GM12864 (cell line): ENCODE measurements at regions not wholly inside any gene's neighbourhood (a gene's known extent, or its start where the extent isn't known, plus 50 kb on each side); places are given as distances from the start of the nearest gene placed in this dataset.
"Not testable (repeated sequence)": the region's sequence is repeated elsewhere in the genome, so short reads cannot be mapped to it uniquely, and the experiment has no call there.

Source experiments
- DNase-seq: peaks from one replicate; pipeline ENCODE4 v3.0.0-alpha.2; 2011; ENCODE audit warnings: low read depth
- H3K4me3 ChIP-seq: 2 replicates; pipeline ENCODE4 v1.5.1; 2011; ENCODE audit warnings: mild to moderate bottlenecking, low read depth, low read length, control low read depth
- TF ChIP-seq, protein P1 (sequence below): IDR thresholded peaks from 2 replicates; pipeline ENCODE4 v1.5.1; 2011; ENCODE audit warnings: low read depth, mild to moderate bottlenecking, moderate library complexity, low read length, control low read depth, inconsistent platforms; ENCODE audit errors: missing control alignments

- H3K4me3 ChIP-seq: no peak overlapping the region
- DNase-seq: no peak
- TF ChIP-seq, protein P1, sequence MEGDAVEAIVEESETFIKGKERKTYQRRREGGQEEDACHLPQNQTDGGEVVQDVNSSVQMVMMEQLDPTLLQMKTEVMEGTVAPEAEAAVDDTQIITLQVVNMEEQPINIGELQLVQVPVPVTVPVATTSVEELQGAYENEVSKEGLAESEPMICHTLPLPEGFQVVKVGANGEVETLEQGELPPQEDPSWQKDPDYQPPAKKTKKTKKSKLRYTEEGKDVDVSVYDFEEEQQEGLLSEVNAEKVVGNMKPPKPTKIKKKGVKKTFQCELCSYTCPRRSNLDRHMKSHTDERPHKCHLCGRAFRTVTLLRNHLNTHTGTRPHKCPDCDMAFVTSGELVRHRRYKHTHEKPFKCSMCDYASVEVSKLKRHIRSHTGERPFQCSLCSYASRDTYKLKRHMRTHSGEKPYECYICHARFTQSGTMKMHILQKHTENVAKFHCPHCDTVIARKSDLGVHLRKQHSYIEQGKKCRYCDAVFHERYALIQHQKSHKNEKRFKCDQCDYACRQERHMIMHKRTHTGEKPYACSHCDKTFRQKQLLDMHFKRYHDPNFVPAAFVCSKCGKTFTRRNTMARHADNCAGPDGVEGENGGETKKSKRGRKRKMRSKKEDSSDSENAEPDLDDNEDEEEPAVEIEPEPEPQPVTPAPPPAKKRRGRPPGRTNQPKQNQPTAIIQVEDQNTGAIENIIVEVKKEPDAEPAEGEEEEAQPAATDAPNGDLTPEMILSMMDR: no peak
Measured at GRCh38 chr7:69439636-69440325, 158.5 kb upstream of the AUTS2 start.

- no peak for DNase-seq
- H3K4me3 ChIP-seq: no peak overlapping the region
- TF ChIP-seq, protein P1: no peak
Measured at GRCh38 chr7:69440976-69441375, 157.3 kb upstream of the AUTS2 start.

DNA sequence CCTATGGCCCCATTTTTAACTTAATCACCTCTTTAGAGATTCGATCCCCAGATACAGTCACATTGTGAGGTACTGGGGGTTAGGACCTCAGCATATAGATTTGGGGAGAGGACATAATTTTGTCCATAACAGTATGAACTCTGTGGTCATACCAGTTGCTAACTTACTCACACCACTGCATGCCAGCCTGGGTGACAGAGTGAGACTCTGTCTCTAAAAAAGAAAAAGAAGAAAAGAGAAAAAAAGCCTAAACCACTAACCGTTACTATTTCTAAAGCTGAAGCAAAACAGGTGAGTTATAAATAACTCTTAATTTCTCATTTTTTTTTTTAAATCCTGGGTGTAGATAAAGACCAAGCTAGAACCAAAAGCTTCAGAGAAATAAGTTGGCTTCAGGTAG, 155.1 kb upstream of the AUTS2 start:
- no peak for DNase-seq
- no peak overlapping the region for H3K4me3 ChIP-seq
- TF ChIP-seq, protein P1: no peak

GRCh38 chr7:69445541-69445940, 152.7 kb upstream of the AUTS2 start:
- TF ChIP-seq, protein P1: no peak
- no peak for DNase-seq
- H3K4me3 ChIP-seq: no peak overlapping the region

- H3K4me3 ChIP-seq, DNase-seq: not testable (repeated sequence)
Measured at GRCh38 chr7:69446213-69446612, 152.1 kb upstream of the AUTS2 start.

DNA sequence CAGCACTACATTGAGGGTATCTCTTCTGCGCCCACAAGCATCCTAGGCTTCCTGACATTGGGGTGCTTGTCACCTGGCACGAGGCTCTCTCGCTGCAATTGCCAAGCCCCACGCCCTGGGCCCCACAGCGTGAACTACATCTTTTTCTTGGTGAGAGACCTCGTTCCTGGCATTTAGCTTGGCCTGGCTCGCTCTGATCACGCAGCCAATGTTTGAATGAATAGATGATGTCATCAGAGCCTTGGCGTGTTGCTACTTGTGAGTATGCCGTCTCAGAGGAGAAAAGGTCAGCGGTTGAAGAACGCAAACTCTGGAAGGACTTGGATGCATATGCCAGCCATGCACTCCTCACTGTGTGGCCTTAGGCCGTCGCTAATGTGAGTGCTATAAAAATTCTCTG, 150.2 kb upstream of the AUTS2 start:
- DNase-seq: no peak
- TF ChIP-seq, protein P1: no peak
- no peak overlapping the region for H3K4me3 ChIP-seq

DNA sequence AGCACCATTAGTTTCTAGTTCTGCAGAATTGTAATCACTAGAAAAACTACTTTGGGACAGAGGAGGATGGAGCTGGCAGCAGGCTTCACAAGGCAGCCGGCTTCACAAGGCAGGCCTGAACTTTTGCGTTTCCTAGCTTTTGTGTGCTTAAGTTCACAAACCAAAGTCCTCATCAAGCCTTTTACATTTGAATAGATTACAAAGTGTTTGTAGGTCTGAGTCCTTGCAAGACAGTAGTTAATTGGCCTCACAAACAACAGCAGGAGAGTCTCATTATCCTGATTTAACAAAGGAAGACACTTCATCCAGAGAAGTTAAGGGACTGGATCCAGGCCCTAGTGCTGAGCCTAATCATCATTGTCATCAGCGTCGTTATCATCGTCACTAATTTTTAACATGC, 147.8 kb upstream of the AUTS2 start:
- no peak overlapping the region for H3K4me3 ChIP-seq
- no peak for DNase-seq
- TF ChIP-seq, protein P1: no peak
